Skeletal muscle tissue (tissue), 3 donors: ENCODE measurements at regions not wholly inside any gene's neighbourhood (a gene's known extent, or its start where the extent isn't known, plus 50 kb on each side); places are given as distances from the start of the nearest gene placed in this dataset.

Experiments used
- H3K27ac ChIP-seq: one replicate; pipeline ENCODE4 v1.7.0; 2013; ENCODE audit warnings: mild to moderate bottlenecking, low read depth, low read length, inconsistent platforms
- H3K27me3 ChIP-seq, 3 donors: one replicate each; pipeline ENCODE4 v1.7.0; 2013; ENCODE audit warnings: low read length in 3 of 3; ENCODE audit not compliant: control insufficient read depth in 3 of 3, insufficient read depth in 3 of 3
- H3K36me3 ChIP-seq, 3 donors: one replicate each; pipeline ENCODE4 v1.7.0; 2013; ENCODE audit warnings: low read length in 3 of 3; ENCODE audit not compliant: control insufficient read depth in 3 of 3, insufficient read depth in 3 of 3
- H3K4me1 ChIP-seq, 3 donors: one replicate each; pipeline ENCODE4 v1.7.0; 2013; ENCODE audit warnings: low read length in 3 of 3, mild to moderate bottlenecking in 3 of 3; ENCODE audit not compliant: control insufficient read depth in 3 of 3, insufficient read depth in 3 of 3
- H3K4me3 ChIP-seq, 3 donors: one replicate each; pipeline ENCODE4 v1.7.0; 2013; ENCODE audit warnings: low read length in 3 of 3
- H3K9ac ChIP-seq, 3 donors: one replicate each; pipeline ENCODE4 v1.7.0; 2013; ENCODE audit warnings: low read length in 3 of 3, mild to moderate bottlenecking in 3 of 3, moderate library complexity in 2 of 3, low read depth in 1 of 3
- H3K9me3 ChIP-seq, 3 donors: one replicate each; pipeline ENCODE4 v1.7.0; 2013; ENCODE audit warnings: low read length in 3 of 3; ENCODE audit not compliant: control insufficient read depth in 3 of 3
- donor health status: Osteomylitis.

DNA sequence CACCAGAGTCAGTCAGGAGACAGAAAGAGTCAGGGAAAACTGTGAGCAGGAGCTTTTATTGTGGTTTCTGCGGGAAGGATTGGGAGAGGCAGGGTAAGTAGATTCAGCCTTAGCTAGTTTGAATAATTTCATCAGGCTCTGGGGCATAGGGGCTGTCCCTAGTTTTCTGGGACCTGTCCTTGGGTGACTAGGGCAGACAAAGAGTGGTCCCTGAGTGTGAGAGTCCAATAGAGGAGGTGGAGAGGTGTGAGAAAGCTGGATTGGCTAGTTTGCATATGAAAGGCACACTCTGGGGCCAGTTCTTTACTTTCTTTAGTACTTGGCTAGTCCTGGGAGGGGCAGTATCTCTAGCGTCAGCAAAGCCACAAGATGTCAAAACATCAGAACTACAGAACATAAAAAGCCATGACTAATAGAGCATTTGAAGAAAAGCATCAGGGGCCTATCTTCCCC is 255.6 kb downstream of the HS3ST3A1 start:
- H3K4me3 ChIP-seq: no peak overlapping the region
- no peaks in the 10 kb centered on the region for H3K36me3 ChIP-seq
- H3K27me3 ChIP-seq: no peaks in the 10 kb centered on the region
- H3K27ac ChIP-seq: no peak overlapping the region
- no peak overlapping the region for H3K9ac ChIP-seq
- no peaks in the 10 kb centered on the region for H3K9me3 ChIP-seq
- H3K4me1 ChIP-seq: no peaks in the 10 kb centered on the region

DNA sequence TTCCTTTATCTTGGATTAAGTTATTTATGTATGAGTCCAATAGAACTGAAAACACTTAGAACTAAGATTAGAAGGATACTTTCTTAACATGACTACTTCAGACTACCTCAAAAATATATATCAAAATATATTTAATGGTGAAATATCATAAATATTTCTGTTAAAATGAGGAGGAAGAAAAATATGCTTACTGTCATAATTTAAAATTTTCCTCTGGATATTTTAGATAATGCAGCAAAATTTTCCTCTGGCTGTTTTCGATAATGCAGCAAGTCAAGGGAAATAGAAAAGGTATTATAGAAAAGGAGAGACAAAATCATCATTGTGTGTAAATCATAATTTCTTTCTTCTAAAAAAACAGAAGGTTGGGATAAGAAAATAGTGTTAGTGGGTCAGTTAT is 263.3 kb downstream of the HS3ST3A1 start:
- Histone ChIP-seq H3K27ac (no peak overlapping the region), H3K27me3 (peaks cover 0 to 3% (median 3%) of the 10 kb centered on the region in 3 donors), H3K9me3 (no peaks in the 10 kb centered on the region), H3K4me1 (peaks cover 0 to 3% (median 0%) of the 10 kb centered on the region in 3 donors), H3K36me3 (no peaks in the 10 kb centered on the region), H3K4me3 (no peak overlapping the region), H3K9ac (no peak overlapping the region)

DNA sequence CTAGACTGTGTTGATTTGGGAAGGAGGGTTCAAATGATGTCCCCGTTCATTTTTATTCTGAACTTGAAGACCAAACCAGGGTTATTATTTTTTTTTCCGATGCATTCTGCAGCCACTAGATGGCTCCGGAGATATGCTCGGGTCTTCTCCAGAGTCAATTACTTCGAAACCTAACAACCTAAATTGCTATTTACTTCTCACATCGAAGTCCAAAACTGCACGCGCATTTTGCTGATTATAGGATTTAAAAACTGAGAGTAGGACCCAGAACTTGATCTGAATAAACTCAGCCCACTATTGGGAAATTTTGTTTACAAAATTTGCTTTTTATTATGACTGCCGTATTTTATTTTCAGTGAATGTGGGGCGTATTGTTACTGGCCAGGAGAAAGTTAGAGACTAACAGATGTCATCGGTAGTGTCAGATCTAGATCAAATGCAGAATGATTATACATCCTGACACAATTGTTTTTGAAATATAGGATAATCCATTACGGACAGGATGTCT is 263.8 kb downstream of the HS3ST3A1 start:
- Histone ChIP-seq H3K27ac (no peak overlapping the region), H3K9me3 (no peaks in the 10 kb centered on the region), H3K4me3 (peak overlapping the region in 1 of 3 donors; percentile 46), H3K9ac (peak overlapping the region in 1 of 3 donors; percentile 18), H3K27me3 (peaks cover 0 to 3% (median 3%) of the 10 kb centered on the region in 3 donors), H3K36me3 (no peaks in the 10 kb centered on the region), H3K4me1 (peaks cover 0 to 3% (median 0%) of the 10 kb centered on the region in 3 donors)

DNA sequence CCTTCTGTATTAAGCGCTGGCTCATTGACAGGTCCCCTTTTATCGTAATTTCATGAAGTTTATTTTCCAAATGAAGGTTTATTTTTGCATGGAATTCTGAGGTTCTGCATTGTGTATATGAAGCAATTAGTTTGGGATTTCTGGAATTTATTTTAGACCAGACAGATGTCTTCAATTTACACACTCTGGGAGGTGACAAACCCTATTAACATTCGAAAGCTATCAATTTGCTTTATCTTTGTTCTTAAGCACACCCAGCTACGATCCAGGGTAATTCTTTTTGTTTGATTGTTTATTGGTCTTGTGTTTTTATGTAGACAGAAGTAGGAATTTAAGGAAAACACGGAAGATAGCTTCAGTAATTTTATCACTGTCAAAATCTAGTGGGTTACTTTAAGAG is 264.6 kb downstream of the HS3ST3A1 start:
- peaks cover 0 to 3% (median 3%) of the 10 kb centered on the region in 3 donors for H3K27me3 ChIP-seq
- no peak overlapping the region for H3K27ac ChIP-seq
- H3K36me3 ChIP-seq: no peaks in the 10 kb centered on the region
- no peak overlapping the region for H3K4me3 ChIP-seq
- H3K9ac ChIP-seq: no peak overlapping the region
- H3K9me3 ChIP-seq: no peaks in the 10 kb centered on the region
- H3K4me1 ChIP-seq: peaks cover 0 to 3% (median 0%) of the 10 kb centered on the region in 3 donors

DNA sequence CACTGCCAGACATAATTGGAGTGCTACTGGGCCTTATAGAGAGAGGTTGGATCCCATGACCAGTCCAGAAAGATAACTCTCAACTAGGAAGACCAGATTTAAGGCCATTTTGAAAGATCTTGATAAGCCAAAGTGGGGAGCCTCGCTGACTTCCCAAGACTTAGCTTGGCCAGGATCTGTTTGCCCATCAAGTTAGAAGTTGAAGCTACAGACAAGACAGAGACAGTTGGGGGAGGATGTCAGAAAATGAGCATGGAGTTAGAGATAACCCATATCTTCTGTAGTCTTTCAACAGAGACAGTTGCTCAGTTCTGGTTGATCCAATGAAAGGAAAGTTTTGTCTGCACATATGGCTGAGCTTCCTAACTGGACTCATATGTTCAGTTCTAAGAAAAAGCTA is 267.4 kb downstream of the HS3ST3A1 start:
- H3K4me1 ChIP-seq: peaks cover 0 to 3% (median 0%) of the 10 kb centered on the region in 3 donors
- H3K27me3 ChIP-seq: peaks cover 0 to 3% (median 3%) of the 10 kb centered on the region in 3 donors
- H3K4me3 ChIP-seq: no peak overlapping the region
- H3K27ac ChIP-seq: no peak overlapping the region
- no peak overlapping the region for H3K9ac ChIP-seq
- H3K9me3 ChIP-seq: no peaks in the 10 kb centered on the region
- no peaks in the 10 kb centered on the region for H3K36me3 ChIP-seq

- Histone ChIP-seq H3K27me3 (peaks cover 0 to 3% (median 3%) of the 10 kb centered on the region in 3 donors), H3K36me3 (no peaks in the 10 kb centered on the region), H3K4me3 (no peak overlapping the region), H3K27ac (no peak overlapping the region), H3K9ac (no peak overlapping the region), H3K9me3 (no peaks in the 10 kb centered on the region), H3K4me1 (peaks cover 0 to 3% (median 0%) of the 10 kb centered on the region in 3 donors)
Observed at GRCh38 chr17:13333661-13334060, 268.1 kb downstream of the HS3ST3A1 start.

- H3K4me3 ChIP-seq: no peak overlapping the region
- H3K9ac ChIP-seq: no peak overlapping the region
- H3K9me3 ChIP-seq: no peaks in the 10 kb centered on the region
- peaks cover 0 to 3% (median 3%) of the 10 kb centered on the region in 3 donors for H3K27me3 ChIP-seq
- no peak overlapping the region for H3K27ac ChIP-seq
- no peaks in the 10 kb centered on the region for H3K36me3 ChIP-seq
- no peaks in the 10 kb centered on the region for H3K4me1 ChIP-seq
Observed at GRCh38 chr17:13332207-13332606, 269.5 kb downstream of the HS3ST3A1 start.

DNA sequence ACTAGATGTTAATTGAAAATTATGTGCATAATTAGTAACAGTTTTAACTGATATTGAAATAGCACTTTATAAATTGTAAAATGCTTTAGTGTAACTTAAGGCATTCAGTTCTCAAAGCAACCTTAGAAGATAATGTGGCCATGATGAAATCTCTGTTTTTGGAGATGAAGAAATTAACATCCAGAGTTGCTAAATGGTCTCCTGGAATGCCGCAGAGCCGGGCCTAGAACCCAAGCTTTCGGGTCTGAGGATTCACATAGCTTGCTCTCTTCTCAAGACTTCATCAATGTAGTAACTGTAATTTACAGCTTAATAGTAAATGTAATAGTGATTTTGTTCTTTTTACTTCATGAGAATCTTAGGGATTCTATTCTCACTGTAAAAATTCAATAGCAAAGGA is 272.3 kb downstream of the HS3ST3A1 start:
- no peaks in the 10 kb centered on the region for H3K36me3 ChIP-seq
- H3K4me1 ChIP-seq: no peaks in the 10 kb centered on the region
- no peak overlapping the region for H3K4me3 ChIP-seq
- no peaks in the 10 kb centered on the region for H3K9me3 ChIP-seq
- no peak overlapping the region for H3K9ac ChIP-seq
- no peaks in the 10 kb centered on the region for H3K27me3 ChIP-seq
- H3K27ac ChIP-seq: no peak overlapping the region

- no peak overlapping the region for H3K27ac ChIP-seq
- no peaks in the 10 kb centered on the region for H3K36me3 ChIP-seq
- H3K27me3 ChIP-seq: no peaks in the 10 kb centered on the region
- H3K9ac ChIP-seq: no peak overlapping the region
- H3K9me3 ChIP-seq: no peaks in the 10 kb centered on the region
- H3K4me1 ChIP-seq: no peaks in the 10 kb centered on the region
- H3K4me3 ChIP-seq: no peak overlapping the region
Observed at GRCh38 chr17:13323990-13324389, 277.7 kb downstream of the HS3ST3A1 start.

DNA sequence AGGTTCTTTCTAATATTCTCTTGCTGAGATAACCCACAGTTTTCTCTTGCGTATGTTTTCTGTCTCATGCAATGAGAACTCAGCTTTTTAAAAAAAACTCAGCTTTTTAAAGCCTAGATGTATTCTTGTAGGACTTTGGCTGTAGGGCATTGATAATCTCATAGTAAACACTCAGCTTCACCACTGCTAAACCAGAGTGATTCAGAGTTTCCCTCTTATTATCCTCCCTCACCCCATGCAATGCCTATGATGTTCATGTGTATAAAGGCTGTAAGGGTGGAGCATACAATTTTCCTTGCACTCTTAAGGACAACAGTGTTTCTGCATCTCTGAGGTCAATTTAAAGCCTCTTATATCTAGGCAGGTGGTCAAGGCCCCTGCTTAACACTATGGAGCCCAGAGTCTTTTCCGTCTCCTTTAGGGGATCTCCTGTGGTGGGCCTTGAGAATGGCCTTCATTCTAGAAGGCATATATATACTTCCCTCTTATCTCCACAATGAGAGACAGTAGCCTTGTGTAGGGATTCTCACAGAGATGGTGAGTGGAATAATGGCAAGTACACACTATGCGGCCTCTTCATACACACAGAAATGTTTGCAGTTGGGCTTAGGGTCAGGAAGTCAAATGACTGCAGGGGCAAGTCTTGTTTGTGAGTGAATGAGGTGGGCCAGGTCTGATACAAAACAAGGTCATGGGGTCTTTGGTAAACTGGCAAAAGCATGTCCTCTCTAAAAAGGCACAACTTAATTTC is 279.6 kb downstream of the HS3ST3A1 start:
- no peak overlapping the region for H3K27ac ChIP-seq

More for the DNA sequence above, 279.6 kb downstream of the HS3ST3A1 start:
- H3K9me3 ChIP-seq: no peaks in the 10 kb centered on the region
- H3K4me3 ChIP-seq: no peak overlapping the region
- no peaks in the 10 kb centered on the region for H3K4me1 ChIP-seq
- H3K36me3 ChIP-seq: no peaks in the 10 kb centered on the region
- no peak overlapping the region for H3K9ac ChIP-seq
- no peaks in the 10 kb centered on the region for H3K27me3 ChIP-seq
